ENCODE measurements at regions not wholly inside any gene's neighbourhood (a gene's known extent, or its start where the extent isn't known, plus 50 kb on each side); places are given as distances from the start of the nearest gene placed in this dataset.

- H3K36me3 ChIP-seq, result no peaks in the 10 kb centered on the region
- no peak overlapping the region for H3K27ac ChIP-seq
- peaks cover 0 to 9% (median 0%) of the 10 kb centered on the region in 7 donors for H3K27me3 ChIP-seq
- H3K9me3 ChIP-seq, result no peaks in the 10 kb centered on the region
- no peak for TF ChIP-seq CTCF (IDR thresholded peaks at IDR 0.05)
- no peak overlapping the region for H3K4me3 ChIP-seq
- intact Hi-C loops (cut with DNase I), result no loop called here
- ATAC-seq (no peak), DNase-seq (no peak)
- H3K4me1 ChIP-seq, result no peaks in the 10 kb centered on the region
- whole genome bisulfite sequencing, 2 donors, result 70 to 86% methylated on average over 1 of the region's 1 CpG
These were observed 558.3 kb downstream of the PLCL1 start for GRCh38 chr2:198362740-198363139.

- Histone ChIP-seq H3K36me3 (no peaks in the 10 kb centered on the region), H3K27me3 (peaks cover 0 to 17% (median 0%) of the 10 kb centered on the region in 7 donors), H3K4me3 (no peak overlapping the region), H3K9me3 (no peaks in the 10 kb centered on the region), H3K27ac (no peak overlapping the region), H3K4me1 (no peaks in the 10 kb centered on the region)
- intact Hi-C loops (cut with DNase I), result no loop called here
- 79 to 90% methylated on average over 5 of the region's 5 CpGs for WGBS, 2 donors
- TF ChIP-seq CTCF (IDR thresholded peaks at IDR 0.05), result no peak
- ATAC-seq (no peak), DNase-seq (no peak)
These were observed 554.9 kb downstream of the PLCL1 start for GRCh38 chr2:198359308-198359707.

GRCh38 chr2:198356157-198356556 is 551.8 kb downstream of the PLCL1 start:
- ATAC-seq, result no peak
- Histone ChIP-seq H3K36me3 (no peaks in the 10 kb centered on the region), H3K4me1 (no peaks in the 10 kb centered on the region), H3K27me3 (peaks cover 0 to 34% (median 0%) of the 10 kb centered on the region in 7 donors), H3K4me3 (no peak overlapping the region), H3K27ac (no peak overlapping the region), H3K9me3 (no peaks in the 10 kb centered on the region)
- 75 to 83% methylated on average over 4 of the region's 4 CpGs for WGBS, 2 donors
- no peak for DNase-seq
- TF ChIP-seq CTCF (IDR thresholded peaks at IDR 0.05), result no peak
- intact Hi-C loops (cut with DNase I), result no loop called here

GRCh38 chr2:198351647-198352046 is 547.3 kb downstream of the PLCL1 start:
- Histone ChIP-seq H3K27ac (no peak overlapping the region), H3K4me1 (no peaks in the 10 kb centered on the region), H3K27me3 (peaks cover 0 to 18% (median 0%) of the 10 kb centered on the region in 7 donors), H3K36me3 (no peaks in the 10 kb centered on the region), H3K4me3 (no peak overlapping the region), H3K9me3 (no peaks in the 10 kb centered on the region)
- intact Hi-C loops (cut with DNase I), result no loop called here
- 61 to 76% methylated on average over 4 of the region's 4 CpGs for WGBS, 2 donors
- ATAC-seq (no peak), DNase-seq (no peak)
- no peak for TF ChIP-seq CTCF (IDR thresholded peaks at IDR 0.05)
